ENCODE measurements at regions not wholly inside any gene's neighbourhood (a gene's known extent, or its start where the extent isn't known, plus 50 kb on each side); places are given as distances from the start of the nearest gene placed in this dataset.

- Histone ChIP-seq H3K36me3 (ENCODE audit: control insufficient read depth, insufficient read depth, low read length) (no peaks in the 10 kb centered on the region), H3K79me2 (no peaks in the 10 kb centered on the region), H3K27me3 (ENCODE audit: control insufficient read depth, insufficient read depth, low read length) (no peaks in the 10 kb centered on the region), H3K4me3 (ENCODE audit: low read depth, low read length) (no peak overlapping the region), H3K27ac (no peak overlapping the region), H3K4me2 (ENCODE audit: low read length) (no peak overlapping the region), H3K9me3 (ENCODE audit: control insufficient read depth, low read length) (no peaks in the 10 kb centered on the region), H3K4me1 (no peaks in the 10 kb centered on the region), H3K9ac (no peak overlapping the region), H2AFZ (no peak overlapping the region)
- TF ChIP-seq CTCF (IDR thresholded peaks at IDR 0.05), result no peak
These were observed 118.4 kb upstream of the DAPK1 start for GRCh38 chr9:87379300-87379699.

GRCh38 chr9:87381050-87381711 is 116.5 kb upstream of the DAPK1 start:
- Histone ChIP-seq H2AFZ (no peak overlapping the region), H3K36me3 (ENCODE audit: control insufficient read depth, insufficient read depth, low read length) (no peaks in the 10 kb centered on the region), H3K27ac (no peak overlapping the region), H3K9ac (no peak overlapping the region), H3K9me3 (ENCODE audit: control insufficient read depth, low read length) (no peaks in the 10 kb centered on the region), H3K4me3 (ENCODE audit: low read depth, low read length) (no peak overlapping the region), H3K4me1 (no peaks in the 10 kb centered on the region), H3K79me2 (no peaks in the 10 kb centered on the region), H3K4me2 (ENCODE audit: low read length) (no peak overlapping the region), H3K27me3 (ENCODE audit: control insufficient read depth, insufficient read depth, low read length) (no peaks in the 10 kb centered on the region)
- TF ChIP-seq CTCF (IDR thresholded peaks at IDR 0.05), result no peak

GRCh38 chr9:87381746-87382145 is 115.9 kb upstream of the DAPK1 start:
- Histone ChIP-seq H3K9ac (no peak overlapping the region), H3K27ac (no peak overlapping the region), H3K4me1 (no peaks in the 10 kb centered on the region), H3K79me2 (no peaks in the 10 kb centered on the region), H3K27me3 (ENCODE audit: control insufficient read depth, insufficient read depth, low read length) (no peaks in the 10 kb centered on the region), H3K4me2 (ENCODE audit: low read length) (no peak overlapping the region), H3K4me3 (ENCODE audit: low read depth, low read length) (no peak overlapping the region), H3K36me3 (ENCODE audit: control insufficient read depth, insufficient read depth, low read length) (no peaks in the 10 kb centered on the region), H2AFZ (no peak overlapping the region), H3K9me3 (ENCODE audit: control insufficient read depth, low read length) (no peaks in the 10 kb centered on the region)
- no peak for TF ChIP-seq CTCF (IDR thresholded peaks at IDR 0.05)

GRCh38 chr9:87382900-87383299 is 114.8 kb upstream of the DAPK1 start:
- no peak overlapping the region for H3K27ac ChIP-seq
- H3K36me3 ChIP-seq (ENCODE audit: control insufficient read depth, insufficient read depth, low read length), result no peaks in the 10 kb centered on the region
- no peak for TF ChIP-seq CTCF (IDR thresholded peaks at IDR 0.05)
- H3K9ac ChIP-seq, result no peak overlapping the region
- H3K4me2 ChIP-seq (ENCODE audit: low read length), result no peak overlapping the region
- H3K27me3 ChIP-seq (ENCODE audit: control insufficient read depth, insufficient read depth, low read length), result no peaks in the 10 kb centered on the region
- H3K9me3 ChIP-seq (ENCODE audit: control insufficient read depth, low read length), result no peaks in the 10 kb centered on the region
- no peak overlapping the region for H3K4me3 ChIP-seq (ENCODE audit: low read depth, low read length)
- no peaks in the 10 kb centered on the region for H3K79me2 ChIP-seq
- H2AFZ ChIP-seq, result no peak overlapping the region
- H3K4me1 ChIP-seq, result no peaks in the 10 kb centered on the region
